ENCODE measurements at regions not wholly inside any gene's neighbourhood (a gene's known extent, or its start where the extent isn't known, plus 50 kb on each side); places are given as distances from the start of the nearest gene placed in this dataset.

DNA sequence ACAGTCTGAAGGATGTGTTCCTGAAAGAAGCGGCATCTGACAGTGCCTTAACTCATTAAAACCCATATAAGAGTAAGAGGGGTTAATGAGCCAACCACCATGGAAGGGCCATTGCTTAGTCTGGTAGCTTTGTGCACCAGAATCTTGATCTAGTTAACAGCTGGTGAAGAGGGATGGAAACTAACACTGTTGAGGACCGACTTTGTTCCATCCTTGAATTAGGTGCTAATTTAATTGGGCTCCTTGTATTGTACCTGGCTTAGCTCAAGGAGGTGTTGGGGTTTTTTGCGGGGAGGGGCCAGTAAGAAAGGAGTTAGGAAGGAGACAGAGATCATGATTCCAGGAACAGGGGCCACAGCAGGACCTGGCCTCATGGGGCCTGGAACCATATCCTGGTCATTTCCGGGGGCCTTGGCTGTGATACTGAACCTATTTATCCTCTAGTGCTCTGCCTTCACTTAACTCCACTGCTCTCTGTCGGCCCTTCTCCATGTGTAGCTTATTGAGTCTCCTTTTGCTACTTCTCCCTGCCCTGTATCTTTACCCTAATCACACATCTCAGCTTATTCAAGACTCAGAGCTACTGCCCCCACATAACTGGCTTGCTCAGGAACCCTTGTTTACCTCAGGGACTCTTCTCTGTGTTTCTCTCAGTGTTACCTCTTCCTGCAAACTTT lies 93.0 kb downstream of the RPL22L1 start:
- H3K9me3 ChIP-seq (ENCODE audit: insufficient read depth in 2 of 2, low read depth in 1 of 2, low read length in 1 of 2) = no peaks in the 10 kb centered on the region; a peak in 1 of 4 replicates
- ChIA-PET CTCF (ENCODE audit: partially characterized antibody) (interaction anchor here (0.7 kb wide), 2 partner anchors 33 to 363 kb away, joined by 3 to 5 read pairs; no protein-coding TSS in a partner anchor), POLR2A (ENCODE audit: partially characterized antibody) (no interaction called here)
- no peak overlapping the region for H2AK5ac ChIP-seq (ENCODE audit: low read depth, low read length)
- H3K4ac ChIP-seq (replicated peaks; ENCODE audit: insufficient read length, low read depth, low read length) = no peak overlapping the region
- H4K20me1 ChIP-seq (replicated peaks in 1 of 2; ENCODE audit: control insufficient read depth in 1 of 2, insufficient read depth in 2 of 2, low read length in 2 of 2) = no peaks in the 10 kb centered on the region
- TF ChIP-seq SP2 (IDR thresholded peaks at IDR 0.05; ENCODE audit: low read length) (no peak), ZNF274 (IDR thresholded peaks at IDR 0.05; ENCODE audit: borderline replicate concordance, extremely low read depth, low read length) (no peak), EP300 (IDR thresholded peaks at IDR 0.05; ENCODE audit: borderline replicate concordance in 1 of 2, low read depth in 2 of 2, low read length in 2 of 2) (no peak), CHD2 (IDR thresholded peaks at IDR 0.05; ENCODE audit: low read length) (no peak)
- TF ChIP-seq, protein P1, sequence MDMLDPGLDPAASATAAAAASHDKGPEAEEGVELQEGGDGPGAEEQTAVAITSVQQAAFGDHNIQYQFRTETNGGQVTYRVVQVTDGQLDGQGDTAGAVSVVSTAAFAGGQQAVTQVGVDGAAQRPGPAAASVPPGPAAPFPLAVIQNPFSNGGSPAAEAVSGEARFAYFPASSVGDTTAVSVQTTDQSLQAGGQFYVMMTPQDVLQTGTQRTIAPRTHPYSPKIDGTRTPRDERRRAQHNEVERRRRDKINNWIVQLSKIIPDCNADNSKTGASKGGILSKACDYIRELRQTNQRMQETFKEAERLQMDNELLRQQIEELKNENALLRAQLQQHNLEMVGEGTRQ (IDR thresholded peaks at IDR 0.05; ENCODE audit: low read length) = no peak
- no peak overlapping the region for H4K8ac ChIP-seq (ENCODE audit: extremely low read depth, insufficient read depth, low read length)
- WGBS, 2 experiments (ENCODE audit: extremely low coverage in 1 of 2, insufficient coverage in 1 of 2, insufficient read length in 1 of 2, insufficient replicate concordance in 2 of 2, low coverage in 1 of 2, low lambda C conversion rate in 2 of 2, missing lambda C conversion rate in 1 of 2) = 84% methylated on average over 5 of the region's 5 CpGs; no CpG with 5 or more reads in 1 of the 2 experiments
- no peak overlapping the region for H3K4me3 ChIP-seq (ENCODE audit: extremely low read depth in 1 of 4, insufficient read depth in 2 of 4, low read depth in 3 of 4, low read length in 4 of 4)
- H3K4me2 ChIP-seq (ENCODE audit: insufficient read depth in 1 of 2, low read depth in 2 of 2, low read length in 2 of 2) = no peak overlapping the region
- no peak overlapping the region for H4K91ac ChIP-seq (replicated peaks; ENCODE audit: insufficient read length, low read length)
- no peaks in the 10 kb centered on the region for H3K27me3 ChIP-seq (replicated peaks in 1 of 4; ENCODE audit: control insufficient read depth in 3 of 4, extremely low read depth in 1 of 4, insufficient read depth in 3 of 4, low read length in 3 of 4)
- H3K23ac ChIP-seq (ENCODE audit: insufficient read length) = no peak overlapping the region
- no peak overlapping the region for H3K56ac ChIP-seq (replicated peaks; ENCODE audit: insufficient read length, low read depth, low read length)
- H3K79me2 ChIP-seq (ENCODE audit: control insufficient read depth in 1 of 2, insufficient read depth in 2 of 2, low read length in 2 of 2) = no peaks in the 10 kb centered on the region
- no peak overlapping the region for H2BK12ac ChIP-seq (ENCODE audit: low read depth, low read length)
- H3K27ac ChIP-seq (ENCODE audit: low read depth, low read length) = no peak overlapping the region
- no peak for FAIRE-seq
- no peak overlapping the region for H3K18ac ChIP-seq (ENCODE audit: extremely low read depth, low read length)
- no peak overlapping the region for H4K5ac ChIP-seq (ENCODE audit: insufficient read length, low read depth, low read length)
- H3K79me1 ChIP-seq (ENCODE audit: low read depth, low read length) = no peaks in the 10 kb centered on the region
- H2BK5ac ChIP-seq (ENCODE audit: low read depth, low read length) = no peak overlapping the region
- no peaks in the 10 kb centered on the region for H3K36me3 ChIP-seq (ENCODE audit: control insufficient read depth in 2 of 4, insufficient read depth in 4 of 4, low read length in 3 of 4)
- H2BK15ac ChIP-seq (ENCODE audit: low read length) = no peak overlapping the region
- H3K9ac ChIP-seq (replicated peaks in 1 of 4; ENCODE audit: extremely low read depth in 1 of 4, low read depth in 3 of 4, low read length in 3 of 4) = no peak overlapping the region
- DNase-seq (ENCODE audit: low read depth in 1 of 2, low spot score in 2 of 2) = no peak
- no peaks in the 10 kb centered on the region for H3K4me1 ChIP-seq (replicated peaks in 1 of 4; ENCODE audit: control insufficient read depth in 3 of 4, insufficient read depth in 4 of 4, low read length in 3 of 4)
- no peak overlapping the region for H2BK20ac ChIP-seq (ENCODE audit: low read length)
- no peak overlapping the region for H2BK120ac ChIP-seq (replicated peaks; ENCODE audit: low read depth, low read length)
- H3K14ac ChIP-seq (ENCODE audit: insufficient read length) = no peak overlapping the region
- H2AFZ ChIP-seq (ENCODE audit: low read length) = no peak overlapping the region
- no peaks in the 10 kb centered on the region for H3K23me2 ChIP-seq (ENCODE audit: low read depth, low read length)
